Calu3 (cell line): ENCODE measurements at regions not wholly inside any gene's neighbourhood (a gene's known extent, or its start where the extent isn't known, plus 50 kb on each side); places are given as distances from the start of the nearest gene placed in this dataset.

Experiments
- BruUV-seq: library from RNA; stranded (reverse); fragments of 400-500 nt; replicated peaks from 2 replicates; lab custom pipeline; 2021; lab: Mats Ljungman, UMichigan
- CTCF ChIA-PET: fragments of 300-600 bp; sonication (Branson Sonifier 250); formaldehyde crosslinking; loops from one replicate; lab custom pipeline; 2022; ENCODE audit warnings: antibody characterized with exemption; lab: Charles Lee
- DNase-seq: peaks from one replicate; pipeline ENCODE4 v3.0.0; 2022
- H3K27ac Mint-ChIP-seq: one replicate; pipeline ENCODE4 v1.8.0; 2022; ENCODE audit warnings: mixed read lengths; ENCODE audit not compliant: unreplicated experiment
- H3K27me3 Mint-ChIP-seq: one replicate; pipeline ENCODE4 v1.8.0; 2022; ENCODE audit warnings: mixed read lengths; ENCODE audit not compliant: unreplicated experiment
- H3K36me3 Mint-ChIP-seq: one replicate; pipeline ENCODE4 v1.8.0; 2022; ENCODE audit warnings: mild to moderate bottlenecking, moderate library complexity, mixed read lengths; ENCODE audit not compliant: insufficient read depth, unreplicated experiment
- H3K4me1 Mint-ChIP-seq: one replicate; pipeline ENCODE4 v1.8.0; 2022; ENCODE audit warnings: mild to moderate bottlenecking, low read depth, mixed read lengths; ENCODE audit not compliant: unreplicated experiment
- H3K4me3 Mint-ChIP-seq: one replicate; pipeline ENCODE4 v1.8.0; 2022; ENCODE audit warnings: mild to moderate bottlenecking, low read depth, moderate library complexity, mixed read lengths; ENCODE audit not compliant: unreplicated experiment
- H3K9me3 Mint-ChIP-seq: one replicate; pipeline ENCODE4 v1.8.0; 2022; ENCODE audit warnings: low read depth, mixed read lengths; ENCODE audit not compliant: unreplicated experiment
- intact Hi-C: fragments of 100-400 bp; cut with micrococcal nuclease; formaldehyde crosslinking; loops from one replicate; pipeline ENCODE4 v1.10.0; 2022; ENCODE audit not compliant: unreplicated experiment
- TF ChIP-seq, protein P1 (sequence below): fragments of 200-600 bp; IDR thresholded peaks from one replicate; pipeline ENCODE4 v1.8.0; 2022; ENCODE audit warnings: antibody characterized with exemption; ENCODE audit not compliant: unreplicated experiment

DNA sequence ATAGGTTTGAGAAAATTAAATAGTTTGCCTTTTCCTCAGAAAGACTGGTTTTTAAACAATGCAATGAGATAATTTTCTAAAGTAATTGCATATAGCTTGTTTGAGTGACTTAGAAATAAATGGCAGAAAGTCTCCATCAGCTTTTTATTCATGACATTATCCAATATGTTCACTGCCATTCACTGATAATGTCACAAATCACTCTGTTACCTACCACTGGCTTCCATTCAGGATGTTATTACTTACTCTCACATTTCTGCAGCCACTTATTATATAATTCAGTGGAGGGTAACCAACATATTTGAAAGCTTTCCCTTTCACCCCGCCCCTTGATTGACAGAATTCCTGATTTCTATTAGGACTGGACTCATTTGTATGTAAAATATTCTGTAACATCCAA lies 1583.5 kb downstream of the PCDH18 start:
- CTCF ChIA-PET = no interaction called here
- TF ChIP-seq, protein P1, sequence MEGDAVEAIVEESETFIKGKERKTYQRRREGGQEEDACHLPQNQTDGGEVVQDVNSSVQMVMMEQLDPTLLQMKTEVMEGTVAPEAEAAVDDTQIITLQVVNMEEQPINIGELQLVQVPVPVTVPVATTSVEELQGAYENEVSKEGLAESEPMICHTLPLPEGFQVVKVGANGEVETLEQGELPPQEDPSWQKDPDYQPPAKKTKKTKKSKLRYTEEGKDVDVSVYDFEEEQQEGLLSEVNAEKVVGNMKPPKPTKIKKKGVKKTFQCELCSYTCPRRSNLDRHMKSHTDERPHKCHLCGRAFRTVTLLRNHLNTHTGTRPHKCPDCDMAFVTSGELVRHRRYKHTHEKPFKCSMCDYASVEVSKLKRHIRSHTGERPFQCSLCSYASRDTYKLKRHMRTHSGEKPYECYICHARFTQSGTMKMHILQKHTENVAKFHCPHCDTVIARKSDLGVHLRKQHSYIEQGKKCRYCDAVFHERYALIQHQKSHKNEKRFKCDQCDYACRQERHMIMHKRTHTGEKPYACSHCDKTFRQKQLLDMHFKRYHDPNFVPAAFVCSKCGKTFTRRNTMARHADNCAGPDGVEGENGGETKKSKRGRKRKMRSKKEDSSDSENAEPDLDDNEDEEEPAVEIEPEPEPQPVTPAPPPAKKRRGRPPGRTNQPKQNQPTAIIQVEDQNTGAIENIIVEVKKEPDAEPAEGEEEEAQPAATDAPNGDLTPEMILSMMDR = no peak
- H3K9me3 Mint-ChIP-seq = no peaks in the 10 kb centered on the region
- H3K27ac Mint-ChIP-seq = no peak overlapping the region
- BruUV-seq = no TSS peak
- intact Hi-C loops = no loop called here
- H3K36me3 Mint-ChIP-seq = no peaks in the 10 kb centered on the region
- H3K4me3 Mint-ChIP-seq = no peak overlapping the region
- H3K4me1 Mint-ChIP-seq = no peaks in the 10 kb centered on the region
- no peak for DNase-seq
- no peaks in the 10 kb centered on the region for H3K27me3 Mint-ChIP-seq

DNA sequence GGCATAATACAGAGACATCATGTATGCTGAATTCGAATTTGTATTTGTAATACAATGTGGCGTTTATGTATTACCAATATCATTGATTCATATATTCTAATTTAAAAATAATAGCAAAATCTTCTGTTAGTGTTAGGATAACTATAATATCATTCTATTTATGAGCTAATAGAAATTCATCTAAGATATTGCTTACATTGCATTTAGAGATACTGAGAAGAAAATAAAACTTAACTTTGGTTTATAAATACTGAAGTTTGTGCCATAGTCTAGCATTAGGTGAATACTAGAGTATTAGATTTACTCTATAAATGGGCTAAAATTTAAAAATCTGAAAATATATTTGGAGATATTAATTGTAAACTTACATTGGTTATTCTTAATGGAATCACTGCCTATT lies 1590.6 kb downstream of the PCDH18 start:
- H3K27ac Mint-ChIP-seq = no peak overlapping the region

DNA sequence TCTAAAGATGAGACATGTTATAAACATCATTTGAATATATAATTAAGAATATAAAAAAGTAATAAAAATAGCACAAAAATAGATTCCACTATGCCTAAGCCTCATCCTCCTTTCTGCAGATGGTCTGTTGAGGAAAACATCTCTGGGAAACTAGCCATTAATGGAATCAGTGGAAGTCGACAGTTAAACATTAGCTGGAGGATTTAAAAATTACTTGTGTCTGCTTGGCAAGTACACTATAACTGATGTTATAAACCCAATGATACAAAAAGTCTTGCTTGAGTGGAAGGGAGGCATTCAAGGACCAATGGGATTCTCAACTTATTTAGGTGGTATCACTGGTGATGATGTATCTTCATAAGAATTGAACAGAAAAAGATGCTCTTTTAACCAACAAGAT lies 1598.3 kb downstream of the PCDH18 start:
- Mint-ChIP-seq H3K4me3 (no peak overlapping the region), H3K9me3 (no peaks in the 10 kb centered on the region), H3K4me1 (no peaks in the 10 kb centered on the region), H3K36me3 (no peaks in the 10 kb centered on the region), H3K27me3 (no peaks in the 10 kb centered on the region), H3K27ac (no peak overlapping the region)
- CTCF ChIA-PET = no interaction called here
- no TSS peak for BruUV-seq
- intact Hi-C loops = no loop called here
- no peak for DNase-seq
- TF ChIP-seq, protein P1 = no peak

More for the DNA sequence above, 1590.6 kb downstream of the PCDH18 start:
- Mint-ChIP-seq H3K4me1 (no peaks in the 10 kb centered on the region), H3K4me3 (no peak overlapping the region), H3K27me3 (no peaks in the 10 kb centered on the region), H3K36me3 (no peaks in the 10 kb centered on the region), H3K9me3 (no peaks in the 10 kb centered on the region)
- intact Hi-C loops = no loop called here
- TF ChIP-seq, protein P1 = no peak
- no TSS peak for BruUV-seq
- CTCF ChIA-PET = no interaction called here
- no peak for DNase-seq

DNA sequence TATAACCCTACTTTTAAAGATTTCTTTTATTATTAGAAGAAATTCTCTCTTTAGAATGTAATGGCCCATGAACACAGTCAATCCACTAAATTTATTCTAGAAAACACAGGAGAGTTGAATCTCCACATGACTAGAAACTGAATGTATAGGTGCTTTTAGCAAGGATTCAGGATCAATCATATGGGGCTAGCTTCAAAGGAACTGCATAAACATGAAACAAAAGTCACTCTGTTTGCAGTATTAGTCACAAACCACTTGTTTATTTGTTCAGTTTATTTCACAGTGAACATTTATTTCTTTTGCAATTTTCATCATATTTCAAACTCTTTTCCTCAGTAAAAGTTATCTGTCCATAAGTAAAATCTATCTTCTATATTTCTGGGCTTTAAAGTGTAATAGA lies 1604.6 kb downstream of the PCDH18 start:
- Mint-ChIP-seq H3K27ac (no peak overlapping the region), H3K9me3 (no peaks in the 10 kb centered on the region), H3K27me3 (no peaks in the 10 kb centered on the region), H3K4me3 (no peak overlapping the region), H3K36me3 (no peaks in the 10 kb centered on the region), H3K4me1 (no peaks in the 10 kb centered on the region)
- CTCF ChIA-PET = no interaction called here
- no peak for DNase-seq
- intact Hi-C loops = no loop called here
- no TSS peak for BruUV-seq
- TF ChIP-seq, protein P1 = no peak
